ENCODE measurements at regions not wholly inside any gene's neighbourhood (a gene's known extent, or its start where the extent isn't known, plus 50 kb on each side); places are given as distances from the start of the nearest gene placed in this dataset.

GRCh38 chr4:181643466-181643865 lies 599.7 kb upstream of the TENM3 start:
- Histone ChIP-seq H3K27ac (ENCODE audit: extremely low read length, insufficient read depth, low read length) (no peak overlapping the region), H3K4me3 (replicated peaks in 1 of 3; ENCODE audit: insufficient read depth in 1 of 3, low read depth in 2 of 3, low read length in 3 of 3) (no peak overlapping the region), H3K36me3 (replicated peaks in 1 of 2; ENCODE audit: control insufficient read depth in 1 of 2, insufficient read depth in 2 of 2, low read length in 2 of 2) (no peaks in the 10 kb centered on the region), H3K4me2 (ENCODE audit: low read depth, low read length) (no peak overlapping the region), H2AFZ (ENCODE audit: low read length) (no peak overlapping the region), H3K79me2 (ENCODE audit: insufficient read depth, low read length) (no peaks in the 10 kb centered on the region), H3K4me1 (ENCODE audit: insufficient read depth, low read length) (no peaks in the 10 kb centered on the region), H4K20me1 (ENCODE audit: insufficient read depth, low read length) (no peaks in the 10 kb centered on the region), H3K9me3 (ENCODE audit: low read length) (no peaks in the 10 kb centered on the region), H3K27me3 (ENCODE audit: control insufficient read depth in 1 of 2, insufficient read depth in 2 of 2, low read length in 2 of 2) (0 out of 5 replicates have a peak, but pooled peaks cover 0 to 5% of the 10 kb centered on the region in 2 experiments), H3K9ac (ENCODE audit: insufficient read depth, low read depth, low read length) (no peak overlapping the region)
- FAIRE-seq, result no peak
- BruUV-seq (replicated peaks), result no TSS peak
- DNase-seq (ENCODE audit: low spot score), result no peak
- 14% methylated on average over 2 of the region's 2 CpGs for WGBS (ENCODE audit: low lambda C conversion rate)
- POLR2A ChIA-PET, result no interaction called here
- ATAC-seq, result no peak
- CTCF ChIA-PET (ENCODE audit: low intra/inter-chr PET ratio, low total read pairs), result no interaction called here
- TF ChIP-seq MEF2D (CRISPR knock-in tag; IDR thresholded peaks at IDR 0.05) (no peak), MTF2 (CRISPR knock-in tag; IDR thresholded peaks at IDR 0.05; ENCODE audit: borderline replicate concordance) (no peak), KMT2A (CRISPR knock-in tag; IDR thresholded peaks at IDR 0.05) (no peak), POLR2AphosphoS2 (IDR thresholded peaks at IDR 0.05; ENCODE audit: low read depth, low read length) (no peak), TCF7 (IDR thresholded peaks at IDR 0.05; ENCODE audit: low read depth) (no peak), CERS6 (CRISPR knock-in tag; IDR thresholded peaks at IDR 0.05) (no peak), FOSL1 (CRISPR knock-in tag; IDR thresholded peaks at IDR 0.05; ENCODE audit: borderline replicate concordance) (no peak), RFXANK (CRISPR knock-in tag; IDR thresholded peaks at IDR 0.05) (no peak)
- TF ChIP-seq, protein P1, sequence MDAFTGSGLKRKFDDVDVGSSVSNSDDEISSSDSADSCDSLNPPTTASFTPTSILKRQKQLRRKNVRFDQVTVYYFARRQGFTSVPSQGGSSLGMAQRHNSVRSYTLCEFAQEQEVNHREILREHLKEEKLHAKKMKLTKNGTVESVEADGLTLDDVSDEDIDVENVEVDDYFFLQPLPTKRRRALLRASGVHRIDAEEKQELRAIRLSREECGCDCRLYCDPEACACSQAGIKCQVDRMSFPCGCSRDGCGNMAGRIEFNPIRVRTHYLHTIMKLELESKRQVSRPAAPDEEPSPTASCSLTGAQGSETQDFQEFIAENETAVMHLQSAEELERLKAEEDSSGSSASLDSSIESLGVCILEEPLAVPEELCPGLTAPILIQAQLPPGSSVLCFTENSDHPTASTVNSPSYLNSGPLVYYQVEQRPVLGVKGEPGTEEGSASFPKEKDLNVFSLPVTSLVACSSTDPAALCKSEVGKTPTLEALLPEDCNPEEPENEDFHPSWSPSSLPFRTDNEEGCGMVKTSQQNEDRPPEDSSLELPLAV (CRISPR knock-in tag; conservative IDR thresholded peaks at IDR 0.05; ENCODE audit: low read depth), result no peak
- intact Hi-C loops (cut with micrococcal nuclease; ENCODE audit: unreplicated experiment) (loop anchor here (5.0 kb wide), 1 partner anchor 189 kb away; no protein-coding TSS in a partner anchor), in situ Hi-C loops (cut with HindIII; ENCODE audit: extremely low pct_ligation_motif_present, low pct_unique_long_range_greater_than_20kb) (no loop called here)

Data from HepG2 (cell line).